Hepatocyte (in vitro differentiated cells): ENCODE measurements at regions not wholly inside any gene's neighbourhood (a gene's known extent, or its start where the extent isn't known, plus 50 kb on each side); places are given as distances from the start of the nearest gene placed in this dataset.

Source experiments
- DNase-seq: peaks from one replicate; pipeline ENCODE4 v3.0.0-alpha.2; 2016; ENCODE audit warnings: low spot score
- H2AFZ ChIP-seq: fragments of 200-600 bp; sonication (generic); 2 replicates; pipeline ENCODE4 v1.6.0; 2016; ENCODE audit warnings: antibody characterized with exemption, mild to moderate bottlenecking
- H3K27ac ChIP-seq: fragments of 200-600 bp; sonication (generic); 2 replicates; pipeline ENCODE4 v1.5.1; 2016; ENCODE audit warnings: mild to moderate bottlenecking
- H3K27me3 ChIP-seq: fragments of 200-600 bp; sonication (generic); 2 replicates; pipeline ENCODE4 v1.6.1; 2016
- H3K36me3 ChIP-seq: fragments of 200-600 bp; sonication (generic); replicated peaks from 2 replicates; pipeline ENCODE4 v1.5.1; 2016; ENCODE audit warnings: low read depth; ENCODE audit not compliant: insufficient read depth
- H3K4me1 ChIP-seq: fragments of 200-600 bp; sonication (generic); 2 replicates; pipeline ENCODE4 v1.5.1; 2016; ENCODE audit warnings: mild to moderate bottlenecking, moderate library complexity; ENCODE audit not compliant: insufficient read depth
- H3K4me2 ChIP-seq: fragments of 200-600 bp; sonication (generic); 2 replicates; pipeline ENCODE4 v1.6.0; 2016
- H3K4me3 ChIP-seq: fragments of 200-600 bp; sonication (generic); 2 replicates; pipeline ENCODE4 v1.5.1; 2016; ENCODE audit warnings: mild to moderate bottlenecking
- H3K79me2 ChIP-seq: fragments of 200-600 bp; sonication (generic); 2 replicates; pipeline ENCODE4 v1.6.0; 2017; ENCODE audit warnings: mild to moderate bottlenecking
- H3K9me2 ChIP-seq: fragments of 200-600 bp; sonication (generic); replicated peaks from 2 replicates; pipeline ENCODE4 v1.6.0; 2017; ENCODE audit warnings: mild to moderate bottlenecking; ENCODE audit not compliant: insufficient read depth
- H3K9me3 ChIP-seq: fragments of 200-600 bp; sonication (generic); 2 replicates; pipeline ENCODE4 v1.5.1; 2016; ENCODE audit warnings: low read depth, mild to moderate bottlenecking
- H4K20me1 ChIP-seq: fragments of 200-600 bp; sonication (generic); 2 replicates; pipeline ENCODE4 v1.6.0; 2016; ENCODE audit warnings: mild to moderate bottlenecking; ENCODE audit not compliant: insufficient read depth, poor library complexity, severe bottlenecking
- CTCF ChIP-seq: fragments of 200-600 bp; sonication (generic); IDR thresholded peaks from 2 replicates; pipeline ENCODE4 v1.5.1; 2016; ENCODE audit warnings: antibody characterized with exemption, mild to moderate bottlenecking; ENCODE audit not compliant: poor library complexity
- EZH2 ChIP-seq: fragments of 200-600 bp; sonication (generic); IDR thresholded peaks from 2 replicates; pipeline ENCODE4 v1.6.1; 2016; ENCODE audit warnings: antibody characterized with exemption, mild to moderate bottlenecking, borderline replicate concordance
- EZH2phosphoT487 ChIP-seq: fragments of 200-600 bp; sonication (generic); IDR thresholded peaks from one replicate; pipeline ENCODE4 v1.6.1; 2018; ENCODE audit warnings: antibody characterized with exemption, mild to moderate bottlenecking, low read depth, moderate library complexity; ENCODE audit not compliant: unreplicated experiment, severe bottlenecking
- WGBS: methylation state at CpG from one replicate; pipeline ENCODE4 v1.1.6; 2016; ENCODE audit warnings: low lambda C conversion rate; ENCODE audit errors: missing lambda C conversion rate; 5-methylcytosine and 5-hydroxymethylcytosine counted together

GRCh38 chr4:23028875-23029274, 336.1 kb downstream of the GBA3 start:
- Histone ChIP-seq H4K20me1 (no peaks in the 10 kb centered on the region), H3K27me3 (no peaks in the 10 kb centered on the region), H3K27ac (no peak overlapping the region), H3K9me3 (no peaks in the 10 kb centered on the region), H3K36me3 (no peaks in the 10 kb centered on the region), H3K4me3 (no peak overlapping the region), H3K4me1 (no peaks in the 10 kb centered on the region), H3K9me2 (no peaks in the 10 kb centered on the region), H3K4me2 (no peak overlapping the region), H2AFZ (no peak overlapping the region), H3K79me2 (no peaks in the 10 kb centered on the region)
- DNase-seq, result no peak
- 92% methylated on average over 3 of the region's 3 CpGs for WGBS
- TF ChIP-seq CTCF (no peak), EZH2 (no peak), EZH2phosphoT487 (no peak)

GRCh38 chr4:23023666-23024065, 330.9 kb downstream of the GBA3 start:
- no peaks in the 10 kb centered on the region for H3K79me2 ChIP-seq
- H3K4me2 ChIP-seq, result no peak overlapping the region
- H3K4me1 ChIP-seq, result no peaks in the 10 kb centered on the region
- H3K9me2 ChIP-seq, result no peaks in the 10 kb centered on the region
- no peak overlapping the region for H2AFZ ChIP-seq
- H3K27me3 ChIP-seq, result no peaks in the 10 kb centered on the region
- WGBS, result 55% methylated on average over 1 of the region's 1 CpG
- no peak for DNase-seq
- no peaks in the 10 kb centered on the region for H3K9me3 ChIP-seq
- H4K20me1 ChIP-seq, result no peaks in the 10 kb centered on the region
- no peaks in the 10 kb centered on the region for H3K36me3 ChIP-seq
- H3K4me3 ChIP-seq, result no peak overlapping the region
- TF ChIP-seq EZH2 (no peak), CTCF (no peak), EZH2phosphoT487 (no peak)
- H3K27ac ChIP-seq, result no peak overlapping the region

- Histone ChIP-seq H3K27ac (no peak overlapping the region), H3K4me2 (no peak overlapping the region), H4K20me1 (no peaks in the 10 kb centered on the region), H3K9me2 (no peaks in the 10 kb centered on the region), H2AFZ (no peak overlapping the region), H3K4me1 (no peaks in the 10 kb centered on the region), H3K36me3 (no peaks in the 10 kb centered on the region), H3K79me2 (no peaks in the 10 kb centered on the region), H3K4me3 (no peak overlapping the region), H3K9me3 (no peaks in the 10 kb centered on the region), H3K27me3 (no peaks in the 10 kb centered on the region)
- DNase-seq, result no peak
- TF ChIP-seq EZH2, result no peak
- TF ChIP-seq EZH2phosphoT487, result no peak
- no peak for TF ChIP-seq CTCF
Observed at GRCh38 chr4:23023121-23023520, 330.4 kb downstream of the GBA3 start.

GRCh38 chr4:23022032-23022431, 329.3 kb downstream of the GBA3 start:
- H3K27ac ChIP-seq, result no peak overlapping the region
- H4K20me1 ChIP-seq, result no peaks in the 10 kb centered on the region
- H3K4me2 ChIP-seq, result no peak overlapping the region
- H3K4me1 ChIP-seq, result no peaks in the 10 kb centered on the region
- H3K9me3 ChIP-seq, result no peaks in the 10 kb centered on the region
- H3K36me3 ChIP-seq, result no peaks in the 10 kb centered on the region
- H3K9me2 ChIP-seq, result no peaks in the 10 kb centered on the region
- TF ChIP-seq EZH2 (no peak), EZH2phosphoT487 (no peak), CTCF (no peak)
- peak; percentile 7 for DNase-seq
- no peaks in the 10 kb centered on the region for H3K79me2 ChIP-seq
- no peaks in the 10 kb centered on the region for H3K27me3 ChIP-seq
- no peak overlapping the region for H2AFZ ChIP-seq
- H3K4me3 ChIP-seq, result no peak overlapping the region
